ENCODE measurements at regions not wholly inside any gene's neighbourhood (a gene's known extent, or its start where the extent isn't known, plus 50 kb on each side); places are given as distances from the start of the nearest gene placed in this dataset.

DNA sequence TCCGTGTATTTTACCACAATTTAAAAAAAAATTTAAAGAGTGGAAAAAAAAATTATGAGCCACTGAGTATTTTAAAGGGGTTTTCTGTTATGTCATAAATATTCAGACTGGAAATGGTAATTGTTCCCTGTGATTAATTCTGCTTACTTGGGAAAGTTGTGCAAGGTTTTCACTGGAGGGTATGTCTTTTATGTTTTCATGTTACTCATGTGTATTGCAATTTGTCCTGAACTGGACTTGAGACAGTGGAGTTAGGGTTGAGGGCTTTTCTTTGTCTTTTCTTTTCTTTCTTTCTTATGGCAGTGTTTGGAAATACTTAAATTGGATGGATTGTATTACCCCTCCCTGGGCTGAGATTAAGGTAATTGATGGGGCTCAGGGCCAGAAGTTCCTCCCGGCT is 257.7 kb downstream of the BAMBI start:
- TF ChIP-seq EZH2phosphoT487 (IDR thresholded peaks at IDR 0.05; ENCODE audit: low read length) (no peak), EZH2 (optimal IDR thresholded peaks at IDR 0.05; ENCODE audit: low read depth, low read length) (no peak)
- TF ChIP-seq, protein P1, sequence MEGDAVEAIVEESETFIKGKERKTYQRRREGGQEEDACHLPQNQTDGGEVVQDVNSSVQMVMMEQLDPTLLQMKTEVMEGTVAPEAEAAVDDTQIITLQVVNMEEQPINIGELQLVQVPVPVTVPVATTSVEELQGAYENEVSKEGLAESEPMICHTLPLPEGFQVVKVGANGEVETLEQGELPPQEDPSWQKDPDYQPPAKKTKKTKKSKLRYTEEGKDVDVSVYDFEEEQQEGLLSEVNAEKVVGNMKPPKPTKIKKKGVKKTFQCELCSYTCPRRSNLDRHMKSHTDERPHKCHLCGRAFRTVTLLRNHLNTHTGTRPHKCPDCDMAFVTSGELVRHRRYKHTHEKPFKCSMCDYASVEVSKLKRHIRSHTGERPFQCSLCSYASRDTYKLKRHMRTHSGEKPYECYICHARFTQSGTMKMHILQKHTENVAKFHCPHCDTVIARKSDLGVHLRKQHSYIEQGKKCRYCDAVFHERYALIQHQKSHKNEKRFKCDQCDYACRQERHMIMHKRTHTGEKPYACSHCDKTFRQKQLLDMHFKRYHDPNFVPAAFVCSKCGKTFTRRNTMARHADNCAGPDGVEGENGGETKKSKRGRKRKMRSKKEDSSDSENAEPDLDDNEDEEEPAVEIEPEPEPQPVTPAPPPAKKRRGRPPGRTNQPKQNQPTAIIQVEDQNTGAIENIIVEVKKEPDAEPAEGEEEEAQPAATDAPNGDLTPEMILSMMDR (IDR thresholded peaks at IDR 0.05; ENCODE audit: low read length): no peak
